NCI-H128 (cell line): ENCODE measurements at regions not wholly inside any gene's neighbourhood (a gene's known extent, or its start where the extent isn't known, plus 50 kb on each side); places are given as distances from the start of the nearest gene placed in this dataset.
A peak's percentile ranks its signal among the peaks of the same experiment; 100 is the strongest.
"Not testable (repeated sequence)": the region's sequence is repeated elsewhere in the genome, so short reads cannot be mapped to it uniquely, and the experiment has no call there.

Source experiments
- DNase-seq: peaks from one replicate; lab custom pipeline; 2025; ENCODE audit not compliant: unreplicated experiment; lab: John Stamatoyannopoulos, UW

- DNase-seq: not testable (repeated sequence)
Observed at GRCh38 chr5:93933269-93933668, 191.9 kb upstream of the POU5F2 start.

- no peak for DNase-seq
Observed at GRCh38 chr5:93930098-93930497, 188.7 kb upstream of the POU5F2 start.

- DNase-seq: no peak
Observed at GRCh38 chr5:93929131-93929530, 187.7 kb upstream of the POU5F2 start.

GRCh38 chr5:93926831-93927620 is 185.6 kb upstream of the POU5F2 start:
- DNase-seq: no peak

GRCh38 chr5:93925321-93925720 is 183.9 kb upstream of the POU5F2 start:
- no peak for DNase-seq

- DNase-seq: no peak
Observed at GRCh38 chr5:93924628-93925027, 183.2 kb upstream of the POU5F2 start.

- no peak for DNase-seq
Observed at GRCh38 chr5:93922551-93922950, 181.2 kb upstream of the POU5F2 start.

- DNase-seq: no peak
Observed at GRCh38 chr5:93921001-93921400, 179.6 kb upstream of the POU5F2 start.

GRCh38 chr5:93916872-93917271 is 175.5 kb upstream of the POU5F2 start:
- DNase-seq: no peak

- no peak for DNase-seq
Observed at GRCh38 chr5:93915142-93915553, 173.7 kb upstream of the POU5F2 start.

GRCh38 chr5:93911609-93912008 is 170.2 kb upstream of the POU5F2 start:
- DNase-seq: no peak

GRCh38 chr5:93909356-93909755 is 168.0 kb upstream of the POU5F2 start:
- DNase-seq: no peak

- no peak for DNase-seq
Observed at GRCh38 chr5:93904917-93905316, 163.5 kb upstream of the POU5F2 start.

GRCh38 chr5:93902288-93902687 is 160.9 kb upstream of the POU5F2 start:
- no peak for DNase-seq

- no peak for DNase-seq
Observed at GRCh38 chr5:93899026-93899600, 157.7 kb upstream of the POU5F2 start.

- no peak for DNase-seq
Observed at GRCh38 chr5:93894601-93895354, 153.4 kb upstream of the POU5F2 start.

- no peak for DNase-seq
Observed at GRCh38 chr5:93893075-93893474, 151.7 kb upstream of the POU5F2 start.

GRCh38 chr5:93892481-93892880 is 151.1 kb upstream of the POU5F2 start:
- DNase-seq: no peak

GRCh38 chr5:93891491-93892480 is 150.4 kb upstream of the POU5F2 start:
- DNase-seq: peak; percentile 62

GRCh38 chr5:93890657-93891056 is 149.3 kb upstream of the POU5F2 start:
- peak; percentile 5 for DNase-seq

GRCh38 chr5:93887678-93888077 is 146.3 kb upstream of the POU5F2 start:
- DNase-seq: no peak
